Mesodermal cell (in vitro differentiated cells): ENCODE measurements at regions not wholly inside any gene's neighbourhood (a gene's known extent, or its start where the extent isn't known, plus 50 kb on each side); places are given as distances from the start of the nearest gene placed in this dataset.

ENCODE experiments used
- H3K27ac ChIP-seq: 2 replicates; pipeline ENCODE4 v1.7.0; 2013; ENCODE audit warnings: mild to moderate bottlenecking, low read depth, low read length, moderate library complexity; ENCODE audit not compliant: severe bottlenecking
- H3K36me3 ChIP-seq: 2 replicates; pipeline ENCODE4 v1.7.1; 2013; ENCODE audit warnings: mild to moderate bottlenecking, low read length, moderate library complexity; ENCODE audit not compliant: control insufficient read depth, insufficient read depth
- H3K4me1 ChIP-seq: one replicate; pipeline ENCODE4 v1.7.1; 2013; ENCODE audit warnings: mild to moderate bottlenecking, low read length; ENCODE audit not compliant: insufficient read depth, control insufficient read depth, poor library complexity, severe bottlenecking
- H3K4me3 ChIP-seq: 2 replicates; pipeline ENCODE4 v1.7.0; 2013; ENCODE audit warnings: low read length, control low read depth, mild to moderate bottlenecking; ENCODE audit not compliant: insufficient read depth, poor library complexity, severe bottlenecking; ENCODE audit errors: extremely low read depth
- H3K9me3 ChIP-seq: 2 replicates; pipeline ENCODE4 v1.7.1; 2013; ENCODE audit warnings: mild to moderate bottlenecking, low read length, moderate library complexity; ENCODE audit not compliant: control insufficient read depth
- WGBS, 2 experiments: methylation state at CpG; one replicate each; pipeline ENCODE4 v1.1.5; 2013; ENCODE audit warnings: missing lambda C conversion rate in 2 of 2; ENCODE audit not compliant: insufficient coverage in 2 of 2; 5-methylcytosine and 5-hydroxymethylcytosine counted together

DNA sequence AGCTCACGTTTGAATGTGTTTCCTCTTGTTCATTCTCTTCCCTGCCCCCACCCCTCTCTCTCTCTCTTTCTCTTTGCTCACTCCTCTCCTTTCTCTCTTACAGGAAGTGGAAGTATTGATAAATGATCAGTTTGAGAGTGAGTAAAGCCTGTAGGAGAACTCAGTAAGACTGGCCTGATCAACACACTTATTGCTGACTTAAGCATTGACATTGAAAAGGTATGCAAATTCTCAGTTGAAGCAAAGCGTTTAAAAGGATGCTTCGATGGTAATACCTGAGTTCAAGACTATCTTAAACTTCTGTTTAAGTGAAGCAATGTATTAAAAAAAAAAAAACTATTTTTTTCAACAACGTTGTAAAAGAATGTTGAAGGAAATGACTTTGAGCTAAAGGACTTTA lies 115.7 kb upstream of the DDX18 start:
- Histone ChIP-seq H3K9me3 (no peaks in the 10 kb centered on the region), H3K4me1 (no peaks in the 10 kb centered on the region), H3K36me3 (no peaks in the 10 kb centered on the region), H3K4me3 (no peak overlapping the region), H3K27ac (no peak overlapping the region)
- 100% methylated on average over 2 of the region's 4 CpGs; no CpG with 5 or more reads in 1 of the 2 experiments for WGBS, 2 experiments

DNA sequence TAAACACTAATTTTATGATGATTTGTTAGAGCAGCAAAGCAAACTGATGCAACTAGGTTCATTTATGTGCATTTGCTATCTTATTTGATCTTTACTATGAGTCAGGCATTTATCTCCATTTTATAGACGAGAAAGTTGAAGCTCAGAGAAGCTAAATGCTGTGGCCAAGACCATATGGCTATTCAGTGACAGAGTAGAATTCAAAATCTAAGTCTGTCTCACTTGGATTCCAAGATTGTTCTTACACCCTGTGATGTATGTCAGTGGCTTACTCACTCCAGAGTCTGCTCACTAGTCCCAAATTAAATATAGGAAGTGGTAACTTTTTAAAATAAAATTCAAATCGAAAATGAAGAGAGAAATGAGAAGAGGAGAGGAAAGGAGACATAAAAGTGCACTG lies 114.0 kb upstream of the DDX18 start:
- Histone ChIP-seq H3K4me3 (no peak overlapping the region), H3K36me3 (no peaks in the 10 kb centered on the region), H3K27ac (no peak overlapping the region), H3K9me3 (no peaks in the 10 kb centered on the region), H3K4me1 (no peaks in the 10 kb centered on the region)
- 67 to 71% methylated on average over 2 of the region's 2 CpGs for WGBS, 2 experiments

DNA sequence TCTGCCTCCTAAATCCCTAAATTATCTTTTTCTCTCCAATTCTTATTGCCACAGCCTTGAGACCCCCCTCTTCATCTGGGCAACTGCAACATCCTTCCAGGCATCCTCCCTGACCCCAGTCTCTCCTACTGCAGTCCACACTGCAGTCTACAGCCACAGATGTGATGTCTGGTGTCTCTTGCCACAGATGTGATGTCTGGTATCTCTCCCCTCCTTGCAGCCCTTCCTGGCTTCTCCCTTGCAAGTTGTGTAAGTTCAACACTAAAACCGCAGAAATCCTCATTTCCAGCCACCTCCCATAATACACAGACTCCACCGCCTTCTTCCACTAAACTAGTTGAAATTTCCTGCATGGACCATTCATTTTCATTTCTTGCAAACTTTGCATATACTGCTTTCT lies 113.1 kb upstream of the DDX18 start:
- H3K9me3 ChIP-seq, result no peaks in the 10 kb centered on the region
- no peaks in the 10 kb centered on the region for H3K36me3 ChIP-seq
- no peaks in the 10 kb centered on the region for H3K4me1 ChIP-seq
- no peak overlapping the region for H3K27ac ChIP-seq
- H3K4me3 ChIP-seq, result no peak overlapping the region
- 90 to 100% methylated on average over 2 of the region's 2 CpGs for WGBS, 2 experiments

DNA sequence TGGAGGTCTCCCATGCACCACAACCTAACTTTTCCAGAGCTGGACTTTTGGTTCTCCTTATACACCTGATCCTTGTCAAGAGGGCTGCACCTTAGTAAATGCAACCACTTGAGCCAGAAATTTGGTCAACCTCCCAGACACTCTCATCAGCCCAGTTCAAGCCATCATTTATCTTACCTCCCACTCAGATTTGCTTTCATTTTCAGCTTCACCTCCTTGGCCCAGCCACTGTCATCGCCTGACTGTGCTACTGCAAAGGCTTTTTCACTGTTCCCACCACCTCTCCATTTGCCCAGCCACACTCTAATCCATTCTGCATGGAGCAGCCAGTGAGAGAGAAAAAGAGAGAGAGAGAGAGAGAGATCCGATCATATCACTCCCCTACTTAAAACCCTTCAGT lies 112.4 kb upstream of the DDX18 start:
- no peak overlapping the region for H3K27ac ChIP-seq
- H3K4me1 ChIP-seq, result no peaks in the 10 kb centered on the region
- no peaks in the 10 kb centered on the region for H3K9me3 ChIP-seq
- WGBS, 2 experiments, result no CpG with 5 or more reads among the region's 2 CpGs
- H3K4me3 ChIP-seq, result no peak overlapping the region
- no peaks in the 10 kb centered on the region for H3K36me3 ChIP-seq

DNA sequence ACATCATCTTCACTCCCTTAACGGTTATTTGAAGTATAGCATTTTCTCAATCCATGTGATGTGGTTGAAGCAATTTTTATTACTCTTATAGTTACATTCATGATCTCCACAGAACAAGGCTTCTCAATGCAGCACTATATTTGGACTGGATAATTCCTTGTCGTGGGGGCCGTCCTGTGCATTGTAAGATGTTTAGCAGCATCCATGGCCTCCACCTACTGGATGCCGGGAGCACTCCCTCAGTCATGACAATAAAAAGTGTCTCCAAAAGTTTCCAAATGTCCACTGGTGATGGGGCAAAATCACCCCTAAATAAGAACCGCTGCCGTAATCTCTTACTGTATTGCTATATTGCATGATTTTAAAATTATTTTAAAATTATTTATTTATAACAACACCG lies 110.6 kb upstream of the DDX18 start:
- Histone ChIP-seq H3K4me1 (no peaks in the 10 kb centered on the region), H3K9me3 (no peaks in the 10 kb centered on the region), H3K27ac (no peak overlapping the region), H3K36me3 (no peaks in the 10 kb centered on the region), H3K4me3 (no peak overlapping the region)
- WGBS, 2 experiments, result 78% methylated on average over 3 of the region's 7 CpGs; no CpG with 5 or more reads in 1 of the 2 experiments

DNA sequence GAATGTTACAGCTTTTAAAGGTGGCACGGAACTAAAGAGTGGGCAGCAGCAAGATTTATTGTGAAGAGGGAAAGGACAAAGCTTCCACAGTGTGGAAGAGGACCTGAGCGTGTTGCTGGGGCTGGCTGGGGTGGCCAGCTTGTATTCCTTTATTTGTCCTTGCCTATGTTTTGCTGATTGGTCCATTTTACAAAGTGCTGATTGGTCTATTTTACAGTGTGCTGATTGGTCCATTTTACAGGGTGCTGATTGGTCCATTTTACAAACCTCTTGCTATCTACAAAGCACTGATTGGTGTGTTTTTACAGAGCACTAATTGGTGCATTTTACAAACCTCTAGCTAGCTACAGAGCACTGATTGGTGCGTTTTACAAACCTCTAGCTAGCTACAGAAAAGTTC lies 109.7 kb upstream of the DDX18 start:
- Histone ChIP-seq H3K4me3 (no peak overlapping the region), H3K27ac (no peak overlapping the region), H3K36me3 (no peaks in the 10 kb centered on the region), H3K9me3 (no peaks in the 10 kb centered on the region), H3K4me1 (no peaks in the 10 kb centered on the region)
- 75 to 86% methylated on average over 2 of the region's 3 CpGs for WGBS, 2 experiments

DNA sequence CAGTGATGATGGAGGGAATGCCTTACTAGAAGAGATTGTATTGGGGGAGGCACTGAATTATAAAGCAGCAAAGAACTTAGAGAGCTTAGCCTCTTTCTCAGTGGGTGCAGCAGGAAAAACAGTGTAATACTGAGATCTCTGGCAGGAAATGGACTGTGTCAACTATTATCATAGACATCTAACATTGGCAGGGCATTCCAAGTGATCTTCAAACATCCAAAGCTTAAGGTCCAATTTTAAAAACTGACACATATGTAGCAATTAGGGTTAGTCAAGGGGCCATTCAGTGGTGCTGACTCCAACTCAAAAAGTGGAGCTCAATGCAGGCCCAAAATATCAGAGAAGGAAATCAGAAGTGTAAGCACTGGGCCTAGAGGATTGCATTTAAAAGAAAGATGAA lies 106.6 kb upstream of the DDX18 start:
- Histone ChIP-seq H3K36me3 (no peaks in the 10 kb centered on the region), H3K4me1 (no peaks in the 10 kb centered on the region), H3K9me3 (no peaks in the 10 kb centered on the region), H3K27ac (no peak overlapping the region), H3K4me3 (no peak overlapping the region)

DNA sequence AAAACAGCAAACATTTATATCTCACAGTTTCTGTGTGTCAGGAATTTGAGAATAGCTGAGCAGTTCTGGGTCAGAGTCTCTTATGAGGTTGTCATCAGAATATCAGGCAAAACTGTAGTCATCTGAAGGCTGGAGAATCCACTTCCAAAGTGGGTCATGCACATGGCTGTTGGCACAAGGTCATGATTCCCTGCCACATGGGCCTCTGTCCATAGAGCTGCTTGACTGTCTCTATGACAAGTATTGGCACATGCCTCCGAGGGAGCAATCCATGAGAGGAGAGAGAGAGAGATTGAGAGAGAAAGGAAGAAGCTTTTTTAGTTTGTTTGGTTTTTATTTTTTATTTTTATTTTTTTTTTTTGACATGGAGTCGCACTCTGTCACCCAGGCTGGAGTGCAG lies 101.8 kb upstream of the DDX18 start:
- Histone ChIP-seq H3K36me3 (no peaks in the 10 kb centered on the region), H3K4me1 (no peaks in the 10 kb centered on the region), H3K4me3 (no peak overlapping the region), H3K27ac (no peak overlapping the region), H3K9me3 (no peaks in the 10 kb centered on the region)
- WGBS, 2 experiments, result 100% methylated on average over 1 of the region's 2 CpGs; no CpG with 5 or more reads in 1 of the 2 experiments

DNA sequence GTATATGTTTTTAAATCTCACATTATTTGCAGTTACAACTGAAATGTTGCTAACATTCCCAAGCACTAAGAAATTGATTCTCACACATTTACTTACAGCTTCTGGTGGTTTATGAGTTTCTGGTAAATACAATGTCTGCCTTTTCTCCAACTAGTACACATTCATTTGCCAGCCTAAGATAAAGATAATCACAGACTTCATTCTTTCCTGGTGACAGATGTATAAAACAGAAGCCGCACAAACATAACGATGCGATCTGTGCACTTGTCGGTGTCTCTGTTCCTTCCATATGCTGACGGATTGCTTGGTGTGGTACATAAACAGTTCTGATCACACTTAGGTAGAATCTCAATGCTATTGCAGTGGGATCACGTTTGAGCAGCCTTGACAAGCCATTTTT lies 100.4 kb upstream of the DDX18 start:
- Histone ChIP-seq H3K9me3 (no peaks in the 10 kb centered on the region), H3K4me3 (no peak overlapping the region), H3K4me1 (no peaks in the 10 kb centered on the region), H3K27ac (no peak overlapping the region), H3K36me3 (no peaks in the 10 kb centered on the region)
- 78 to 95% methylated on average over 4 to 6 of the region's 6 CpGs for WGBS, 2 experiments

DNA sequence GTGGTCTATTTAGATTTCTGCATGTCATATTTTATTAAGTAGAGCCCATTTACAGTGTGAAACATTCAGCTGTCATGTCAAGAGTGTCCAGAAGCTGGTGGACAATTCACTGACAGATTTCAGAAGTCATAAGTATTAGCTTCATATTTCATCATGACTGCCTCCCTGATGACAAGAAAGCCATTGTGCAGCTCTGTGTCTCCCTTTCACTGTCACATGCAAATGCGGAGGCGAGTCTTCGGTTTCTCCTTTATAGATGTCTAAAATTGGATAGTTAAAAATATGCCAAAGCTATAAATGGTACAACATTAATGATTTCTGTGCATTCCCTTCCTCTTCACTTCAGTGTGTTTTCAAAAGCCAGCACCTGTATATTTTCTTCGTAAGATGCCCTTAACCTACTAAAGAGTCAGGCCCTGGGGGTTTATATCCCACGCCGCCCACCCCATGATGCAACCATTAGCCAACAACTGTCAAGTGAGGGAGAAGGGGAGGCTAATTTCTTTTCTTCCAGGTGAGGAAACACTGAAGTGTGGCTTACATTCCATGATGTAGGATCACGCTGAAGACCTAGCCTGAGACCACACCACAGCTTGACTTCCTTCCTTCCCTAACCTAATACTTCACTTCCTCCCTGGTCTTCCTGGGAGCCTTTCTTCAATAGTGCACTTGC lies 99.6 kb upstream of the DDX18 start:
- H3K36me3 ChIP-seq, result no peaks in the 10 kb centered on the region
- H3K4me1 ChIP-seq, result no peaks in the 10 kb centered on the region
- no peaks in the 10 kb centered on the region for H3K9me3 ChIP-seq
- WGBS, 2 experiments, result 100% methylated on average over 1 to 3 of the region's 7 CpGs
- H3K27ac ChIP-seq, result no peak overlapping the region
- H3K4me3 ChIP-seq, result no peak overlapping the region

DNA sequence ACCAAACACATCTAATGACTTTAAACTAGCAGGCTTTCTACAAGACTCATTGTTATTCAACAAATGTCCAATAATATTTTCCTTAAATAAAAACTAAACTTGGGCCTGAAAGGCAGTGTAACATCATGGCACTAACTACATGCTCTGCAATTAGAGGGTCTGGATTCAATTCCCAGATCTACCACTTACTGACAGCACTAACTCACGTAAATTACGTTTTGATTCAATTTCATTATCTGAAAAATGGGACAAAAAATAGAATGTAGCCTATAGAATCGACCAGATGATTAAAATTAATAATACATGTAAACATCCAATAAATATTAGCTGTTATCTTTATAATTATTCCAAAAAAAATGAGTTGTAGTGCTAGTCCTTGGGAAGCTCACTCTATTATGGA lies 98.0 kb upstream of the DDX18 start:
- Histone ChIP-seq H3K36me3 (no peaks in the 10 kb centered on the region), H3K4me1 (no peaks in the 10 kb centered on the region), H3K27ac (no peak overlapping the region), H3K9me3 (no peaks in the 10 kb centered on the region), H3K4me3 (no peak overlapping the region)
- no CpG with 5 or more reads among the region's 3 CpGs for WGBS, 2 experiments
